T-cell (primary cell): ENCODE measurements at regions not wholly inside any gene's neighbourhood (a gene's known extent, or its start where the extent isn't known, plus 50 kb on each side); places are given as distances from the start of the nearest gene placed in this dataset.

Experiments used
- ATAC-seq, 4 experiments: fragments of 200-7000 bp in 3 of 4; fragments of 150-1000 bp in 1 of 4; cut with Tn5 transposase; replicated peaks in 1 of 4; 1 replicate in 3 of 4; 2 replicates in 1 of 4; pipeline ENCODE4 v1.10.0; 2021; ENCODE audit warnings: moderate library complexity in 3 of 4, mild to moderate bottlenecking in 2 of 4, moderate number of reproducible peaks in 1 of 4
- CTCF ChIA-PET, 2 donors: fragments of 300-600 bp; sonication (Branson Sonifier 250); formaldehyde crosslinking; loops; one replicate each; lab custom pipeline; 2022; ENCODE audit warnings: antibody characterized with exemption in 2 of 2; lab: Charles Lee
- POLR2A ChIA-PET, 2 donors: fragments of 300-600 bp; sonication (Branson Sonifier 250); formaldehyde crosslinking; loops; one replicate each; lab custom pipeline; 2022; ENCODE audit warnings: antibody characterized with exemption in 2 of 2; lab: Charles Lee
- DNase-seq, 35 experiments: peaks; one replicate each; pipeline versions ENCODE4 v3.0.0 to v3.0.0-alpha.2; 2013 to 2023
- H3K27ac ChIP-seq: one replicate; pipeline ENCODE4 v1.5.1; 2013; ENCODE audit warnings: low read length
- H3K27me3 ChIP-seq, 2 experiments: replicated peaks in 1 of 2; 1 replicate in 1 of 2; 2 replicates in 1 of 2; pipeline versions ENCODE4 v1.6.1 to v1.7.0; 2013; ENCODE audit warnings: low read length in 1 of 2, mixed read lengths in 1 of 2; ENCODE audit not compliant: control insufficient read depth in 2 of 2, insufficient read depth in 2 of 2; ENCODE audit errors: extremely low read depth in 1 of 2
- H3K36me3 ChIP-seq, 2 donors: 1 replicate in 1 of 2; 2 replicates in 1 of 2; pipeline versions ENCODE4 v1.6.1 to v1.7.0; 2013; ENCODE audit warnings: low read length in 1 of 2; ENCODE audit not compliant: control insufficient read depth in 2 of 2, insufficient read depth in 1 of 2; ENCODE audit errors: extremely low read depth in 1 of 2
- H3K4me1 ChIP-seq, 2 experiments: 1 replicate in 1 of 2; 2 replicates in 1 of 2; pipeline versions ENCODE4 v1.6.1 to v1.7.0; 2013; ENCODE audit warnings: low read length in 2 of 2, mixed read lengths in 1 of 2; ENCODE audit not compliant: insufficient read depth in 2 of 2, control insufficient read depth in 1 of 2; ENCODE audit errors: extremely low read depth in 1 of 2
- H3K4me3 ChIP-seq, 2 donors: 1 replicate in 1 of 2; 2 replicates in 1 of 2; pipeline versions ENCODE4 v1.5.1 to v1.7.0; 2013; ENCODE audit warnings: mild to moderate bottlenecking in 2 of 2, low read length in 1 of 2, moderate library complexity in 1 of 2; ENCODE audit not compliant: control insufficient read depth in 1 of 2; ENCODE audit errors: extremely low read depth in 1 of 2
- H3K9me3 ChIP-seq: 2 replicates; pipeline ENCODE4 v1.7.0; 2013
- H3K27ac Mint-ChIP-seq, 2 donors: one replicate each; pipeline ENCODE4 v1.8.0; 2020 to 2021; ENCODE audit warnings: mild to moderate bottlenecking in 2 of 2, mixed read lengths in 2 of 2
- H3K27me3 Mint-ChIP-seq, 2 donors: one replicate each; pipeline ENCODE4 v1.8.0; 2021 to 2022; ENCODE audit warnings: mixed read lengths in 2 of 2
- H3K36me3 Mint-ChIP-seq: one replicate; pipeline ENCODE4 v1.8.0; 2021; ENCODE audit warnings: mixed read lengths
- H3K4me1 Mint-ChIP-seq, 3 donors: one replicate each; pipeline ENCODE4 v1.8.0; 2020 to 2022; ENCODE audit warnings: mixed read lengths in 3 of 3, mild to moderate bottlenecking in 1 of 3
- H3K4me3 Mint-ChIP-seq, 3 donors: one replicate each; pipeline ENCODE4 v1.8.0; 2020 to 2022; ENCODE audit warnings: mild to moderate bottlenecking in 3 of 3, mixed read lengths in 3 of 3, moderate library complexity in 3 of 3
- H3K9me3 Mint-ChIP-seq, 3 donors: one replicate each; pipeline ENCODE4 v1.8.0; 2020 to 2022; ENCODE audit warnings: mixed read lengths in 3 of 3
- WGBS: methylation state at CpG from one replicate; pipeline ENCODE4 v1.1.5; 2013; ENCODE audit warnings: missing lambda C conversion rate; ENCODE audit not compliant: insufficient coverage; 5-methylcytosine and 5-hydroxymethylcytosine counted together

DNA sequence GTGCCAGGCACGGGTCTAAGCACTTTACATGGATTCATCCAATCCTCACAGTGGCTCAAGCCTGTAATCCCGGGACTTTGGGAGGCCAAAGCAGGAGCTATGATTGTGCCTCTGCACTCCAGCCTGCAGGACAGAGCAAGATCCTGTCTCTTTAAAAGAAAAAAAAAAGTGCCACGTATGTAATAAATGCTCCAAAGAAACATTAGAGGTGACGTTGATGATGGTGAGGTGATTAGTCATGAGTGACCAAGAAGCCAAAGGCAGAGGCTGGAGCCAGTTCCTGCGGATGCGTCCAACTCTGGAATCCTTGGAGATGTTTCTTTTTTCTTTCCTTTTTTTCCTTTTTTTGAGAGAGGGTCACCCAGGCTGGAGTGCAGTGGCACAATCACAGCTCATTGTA lies 59.4 kb upstream of the SIAH1 start:
- H3K36me3 ChIP-seq: no peaks in the 10 kb centered on the region
- Mint-ChIP-seq H3K27me3 (no peaks in the 10 kb centered on the region), H3K4me3 (no peak overlapping the region), H3K36me3 (no peaks in the 10 kb centered on the region), H3K27ac (no peak overlapping the region), H3K4me1 (no peaks in the 10 kb centered on the region), H3K9me3 (no peaks in the 10 kb centered on the region)
- WGBS: 89% methylated on average over 4 of the region's 6 CpGs
- POLR2A ChIA-PET: no interaction called here
- no peak overlapping the region for H3K27ac ChIP-seq
- CTCF ChIA-PET: no interaction called here
- DNase-seq (no peak), ATAC-seq (no peak)
- peaks cover 0 to 13% of the 10 kb centered on the region in 2 experiments for H3K27me3 ChIP-seq
- no peak overlapping the region for H3K4me3 ChIP-seq
- H3K4me1 ChIP-seq: no peaks in the 10 kb centered on the region
- no peaks in the 10 kb centered on the region for H3K9me3 ChIP-seq

DNA sequence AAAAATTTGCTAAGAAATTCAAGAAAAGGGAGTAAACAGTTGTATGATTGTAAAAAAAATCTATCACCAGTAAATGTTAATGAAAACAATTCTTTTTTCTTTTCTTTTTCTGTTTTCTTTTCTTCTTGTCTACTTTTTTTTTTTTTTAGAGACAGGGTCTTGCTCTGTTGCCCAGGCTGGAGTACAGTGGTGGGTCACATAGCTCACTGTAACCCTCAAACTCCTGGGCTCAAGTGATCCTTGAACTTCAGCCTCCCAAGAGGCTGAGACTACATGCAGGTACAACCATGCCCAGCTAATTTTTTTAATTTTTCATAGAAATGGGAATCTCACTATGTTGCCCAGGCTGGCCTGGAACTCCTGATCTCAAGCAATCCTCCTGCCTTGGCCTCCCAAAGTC lies 57.2 kb upstream of the SIAH1 start:
- H3K27me3 Mint-ChIP-seq: no peaks in the 10 kb centered on the region
- ATAC-seq (no peak), DNase-seq (no peak)
- H3K27ac ChIP-seq: no peak overlapping the region
- no peaks in the 10 kb centered on the region for H3K9me3 Mint-ChIP-seq
- no peak overlapping the region for H3K4me3 ChIP-seq
- H3K9me3 ChIP-seq: no peaks in the 10 kb centered on the region
- H3K27ac Mint-ChIP-seq: no peak overlapping the region
- no peaks in the 10 kb centered on the region for H3K4me1 Mint-ChIP-seq
- H3K36me3 ChIP-seq: no peaks in the 10 kb centered on the region
- H3K27me3 ChIP-seq: peaks cover 0 to 13% of the 10 kb centered on the region in 2 experiments
- POLR2A ChIA-PET: no interaction called here
- H3K36me3 Mint-ChIP-seq: no peaks in the 10 kb centered on the region
- no peak overlapping the region for H3K4me3 Mint-ChIP-seq
- CTCF ChIA-PET: no interaction called here
- no peaks in the 10 kb centered on the region for H3K4me1 ChIP-seq

DNA sequence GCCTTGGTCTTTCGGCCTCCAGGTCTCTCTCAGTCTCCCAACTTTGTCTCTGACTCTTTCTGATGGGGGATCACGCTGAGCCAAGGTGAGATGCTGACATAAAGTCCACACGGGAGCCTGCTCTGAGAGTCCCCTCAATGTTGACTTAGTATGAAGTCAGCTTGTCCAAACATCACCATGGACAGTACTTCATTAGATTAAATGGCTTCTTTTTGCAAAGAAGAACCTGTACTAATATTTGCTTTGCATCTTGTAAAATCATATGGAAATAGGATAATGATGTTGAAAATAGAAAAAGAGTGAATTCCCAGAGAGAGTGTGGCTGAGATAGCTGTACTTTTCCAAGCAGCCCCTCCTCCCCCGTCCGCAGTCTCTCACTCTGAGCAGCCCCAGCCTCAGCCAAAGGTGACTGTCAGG lies 56.7 kb upstream of the SIAH1 start:
- 89% methylated on average over 3 of the region's 5 CpGs for WGBS
- Histone ChIP-seq H3K9me3 (no peaks in the 10 kb centered on the region), H3K27ac (no peak overlapping the region), H3K4me3 (no peak overlapping the region), H3K4me1 (no peaks in the 10 kb centered on the region), H3K27me3 (peaks cover 0 to 13% of the 10 kb centered on the region in 2 experiments), H3K36me3 (no peaks in the 10 kb centered on the region)
- Mint-ChIP-seq H3K4me1 (no peaks in the 10 kb centered on the region), H3K9me3 (no peaks in the 10 kb centered on the region), H3K4me3 (no peak overlapping the region), H3K27ac (no peak overlapping the region), H3K36me3 (no peaks in the 10 kb centered on the region), H3K27me3 (no peaks in the 10 kb centered on the region)
- DNase-seq: no peak
- no peak for ATAC-seq
- CTCF ChIA-PET: interaction anchor here in 1 of 2 donors (0.6 kb wide), 1 partner anchor 1512 kb away, joined by 4 read pairs; no protein-coding TSS in a partner anchor
- POLR2A ChIA-PET: no interaction called here

DNA sequence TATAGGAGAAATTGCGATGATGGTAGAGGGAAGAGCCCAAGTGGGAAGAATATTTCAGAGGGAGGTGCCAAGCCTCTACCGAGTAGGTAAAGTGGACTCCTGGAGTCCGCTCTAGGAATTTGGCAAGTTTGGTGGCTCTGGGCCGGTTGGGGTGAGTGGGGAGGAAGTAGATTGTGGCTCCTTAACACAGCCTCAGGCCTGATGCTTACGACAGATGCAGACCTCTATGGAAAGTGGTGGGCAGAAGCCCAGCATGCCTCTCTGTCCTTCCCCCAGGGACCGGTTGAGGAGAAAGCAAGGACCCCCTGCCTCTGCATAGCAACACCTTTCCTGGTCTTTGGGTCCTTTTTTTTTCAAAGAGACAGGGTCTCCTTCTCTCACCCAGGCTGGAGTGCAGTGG lies 55.9 kb upstream of the SIAH1 start:
- ATAC-seq: no peak
- Mint-ChIP-seq H3K27me3 (no peaks in the 10 kb centered on the region), H3K4me1 (no peaks in the 10 kb centered on the region), H3K9me3 (no peaks in the 10 kb centered on the region), H3K27ac (no peak overlapping the region), H3K4me3 (no peak overlapping the region), H3K36me3 (no peaks in the 10 kb centered on the region)
- ChIA-PET CTCF (no interaction called here), POLR2A (no interaction called here)
- no peaks in the 10 kb centered on the region for H3K4me1 ChIP-seq
- no peaks in the 10 kb centered on the region for H3K9me3 ChIP-seq
- 82% methylated on average over 4 of the region's 6 CpGs for WGBS
- H3K36me3 ChIP-seq: no peaks in the 10 kb centered on the region
- no peak overlapping the region for H3K4me3 ChIP-seq
- no peak for DNase-seq
- H3K27me3 ChIP-seq: peaks cover 0 to 13% of the 10 kb centered on the region in 2 experiments
- no peak overlapping the region for H3K27ac ChIP-seq

DNA sequence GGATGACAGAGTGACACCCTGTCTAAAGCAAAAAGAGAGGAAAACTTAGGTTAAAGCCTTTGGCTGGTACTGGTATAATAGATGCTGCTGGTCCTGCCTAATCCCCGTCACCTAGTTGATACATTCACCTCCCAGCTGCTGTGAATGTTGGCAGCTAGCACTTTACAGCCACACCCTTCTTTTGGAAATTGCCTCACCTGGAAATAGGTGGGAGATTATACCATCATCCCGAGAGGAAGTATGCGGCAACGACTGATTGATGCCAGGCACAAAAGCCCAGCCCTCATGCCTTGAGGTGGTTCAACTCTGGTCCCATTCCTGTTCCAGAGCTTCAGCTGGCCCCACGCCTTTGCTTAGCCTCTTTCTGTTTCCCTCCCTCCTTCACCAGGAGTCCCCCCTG lies 53.2 kb upstream of the SIAH1 start:
- Histone ChIP-seq H3K9me3 (no peaks in the 10 kb centered on the region), H3K27me3 (peaks cover 0 to 8% of the 10 kb centered on the region in 2 experiments), H3K4me1 (peaks cover 0 to under 1% of the 10 kb centered on the region in 2 experiments), H3K27ac (no peak overlapping the region), H3K36me3 (no peaks in the 10 kb centered on the region), H3K4me3 (no peak overlapping the region)
- H3K27ac Mint-ChIP-seq: no peak overlapping the region
- H3K9me3 Mint-ChIP-seq: no peaks in the 10 kb centered on the region
- H3K36me3 Mint-ChIP-seq: no peaks in the 10 kb centered on the region
- peaks cover 2 to 11% (median 9%) of the 10 kb centered on the region in 3 donors for H3K4me1 Mint-ChIP-seq
- ChIA-PET CTCF (no interaction called here), POLR2A (no interaction called here)
- ATAC-seq: no peak
- H3K27me3 Mint-ChIP-seq: no peaks in the 10 kb centered on the region
- no peak for DNase-seq
- WGBS: 85% methylated on average over 4 of the region's 5 CpGs
- H3K4me3 Mint-ChIP-seq: no peak overlapping the region

DNA sequence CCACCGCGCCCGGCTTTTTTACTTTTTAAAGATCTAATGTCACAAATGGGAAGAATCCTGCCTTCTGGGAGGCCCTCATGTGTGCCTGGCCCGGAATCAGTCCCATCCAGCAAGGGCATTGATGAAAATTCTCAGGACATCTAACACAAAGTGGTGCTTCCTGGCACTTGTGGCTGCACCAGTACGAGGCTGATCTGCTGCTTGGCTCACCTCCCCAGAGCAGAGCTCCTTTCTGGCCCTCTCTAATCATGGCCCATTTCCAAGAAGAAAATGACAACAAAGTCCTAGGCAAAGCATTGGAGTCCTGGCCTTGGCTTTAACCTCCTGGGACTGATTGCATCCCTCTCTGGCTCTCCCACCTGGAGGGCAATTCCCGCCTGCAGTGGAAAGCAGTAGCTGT lies 50.7 kb upstream of the SIAH1 start:
- no peaks in the 10 kb centered on the region for H3K9me3 ChIP-seq
- DNase-seq (no peak), ATAC-seq (no peak)
- no peak overlapping the region for H3K27ac ChIP-seq
- CTCF ChIA-PET: interaction anchor here in 1 of 2 donors (0.7 kb wide), 1 partner anchor 1393 kb away, joined by 5 read pairs; no protein-coding TSS in a partner anchor
- 88% methylated on average over 4 of the region's 6 CpGs for WGBS
- peaks cover 9 to 17% (median 16%) of the 10 kb centered on the region in 3 donors for H3K4me1 Mint-ChIP-seq
- no peaks in the 10 kb centered on the region for H3K36me3 ChIP-seq
- H3K27me3 ChIP-seq: peaks cover 0 to 5% of the 10 kb centered on the region in 2 experiments
- H3K4me3 Mint-ChIP-seq: no peak overlapping the region
- H3K36me3 Mint-ChIP-seq: no peaks in the 10 kb centered on the region
- H3K9me3 Mint-ChIP-seq: no peaks in the 10 kb centered on the region
- POLR2A ChIA-PET: interaction anchor here in 1 of 2 donors (0.6 kb wide), 1 partner anchor 19 kb away, joined by 4 read pairs; no protein-coding TSS in a partner anchor
- H3K27me3 Mint-ChIP-seq: no peaks in the 10 kb centered on the region
- H3K4me3 ChIP-seq: no peak overlapping the region
- no peak overlapping the region for H3K27ac Mint-ChIP-seq
- peaks cover 0 to 2% of the 10 kb centered on the region in 2 experiments for H3K4me1 ChIP-seq

DNA sequence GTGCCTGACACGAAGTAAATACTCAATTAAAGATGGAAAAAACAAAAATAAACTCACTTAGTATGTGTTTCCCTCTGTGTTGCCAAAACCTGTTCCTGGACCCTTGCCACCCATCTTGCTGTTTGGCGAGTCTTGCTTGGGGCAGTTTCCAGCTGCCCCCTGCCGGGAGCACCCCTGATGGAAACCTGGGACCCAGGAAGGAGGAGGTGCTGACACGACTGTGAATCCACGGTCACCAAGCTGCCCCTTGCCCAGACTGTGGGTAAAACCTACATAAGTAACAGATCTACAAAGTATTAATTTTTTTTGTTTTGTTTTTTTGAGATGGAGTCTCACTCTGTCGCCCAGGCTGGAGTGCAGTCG lies 50.1 kb upstream of the SIAH1 start:
- ChIA-PET POLR2A (no interaction called here), CTCF (no interaction called here)
- ATAC-seq: no peak
- Mint-ChIP-seq H3K36me3 (no peaks in the 10 kb centered on the region), H3K4me3 (no peak overlapping the region), H3K27ac (no peak overlapping the region), H3K27me3 (no peaks in the 10 kb centered on the region), H3K9me3 (no peaks in the 10 kb centered on the region), H3K4me1 (peaks cover 9 to 17% (median 17%) of the 10 kb centered on the region in 3 donors)
- Histone ChIP-seq H3K27me3 (peaks cover 0 to 5% of the 10 kb centered on the region in 2 experiments), H3K27ac (no peak overlapping the region), H3K4me1 (peaks cover 0 to 2% of the 10 kb centered on the region in 2 experiments), H3K4me3 (no peak overlapping the region), H3K36me3 (no peaks in the 10 kb centered on the region), H3K9me3 (no peaks in the 10 kb centered on the region)
- no peak for DNase-seq
- 100% methylated on average over 2 of the region's 7 CpGs for WGBS
